SU-DHL-6 (cell line): ENCODE measurements at regions not wholly inside any gene's neighbourhood (a gene's known extent, or its start where the extent isn't known, plus 50 kb on each side); places are given as distances from the start of the nearest gene placed in this dataset.

ENCODE experiments used
- H2AFZ ChIP-seq: fragments of 200-600 bp; sonication (generic); 2 replicates; pipeline ENCODE4 v1.6.1; 2014; ENCODE audit warnings: low read depth, mild to moderate bottlenecking, moderate library complexity, mixed read lengths, antibody characterized with exemption, low read length; ENCODE audit not compliant: severe bottlenecking
- H3F3A ChIP-seq: fragments of 200-600 bp; shearing (Covaris generic); 2 replicates; pipeline ENCODE4 v1.6.0; 2016; ENCODE audit warnings: antibody characterized with exemption, mild to moderate bottlenecking; ENCODE audit not compliant: insufficient read depth
- H3K27ac ChIP-seq: fragments of 200-600 bp; sonication (generic); 2 replicates; pipeline ENCODE4 v1.5.1; 2016; ENCODE audit warnings: low read depth, mild to moderate bottlenecking, low read length, moderate library complexity, mixed read lengths
- H3K27me3 ChIP-seq: fragments of 200-600 bp; sonication (generic), shearing (Covaris generic); 2 replicates; pipeline ENCODE4 v1.6.0; 2014; ENCODE audit warnings: mild to moderate bottlenecking, low read length
- H3K36me3 ChIP-seq: fragments of 200-600 bp; sonication (generic); 2 replicates; pipeline ENCODE4 v1.6.1; 2014; ENCODE audit warnings: mild to moderate bottlenecking, low read length, mixed read lengths
- H3K4me2 ChIP-seq: fragments of 300-600, 200-600 bp; shearing (Covaris generic), sonication (generic); 2 replicates; pipeline ENCODE4 v1.6.0; 2014; ENCODE audit warnings: low read length, low read depth, mild to moderate bottlenecking; ENCODE audit not compliant: poor library complexity, severe bottlenecking
- H3K4me3 ChIP-seq: fragments of 200-600 bp; sonication (generic); 2 replicates; pipeline ENCODE4 v1.5.1; 2014; ENCODE audit warnings: antibody characterized with exemption, low read length, mild to moderate bottlenecking, mixed read lengths; ENCODE audit not compliant: insufficient read depth, poor library complexity, severe bottlenecking
- H3K79me2 ChIP-seq: fragments of 200-600 bp; sonication (generic); 2 replicates; pipeline ENCODE4 v1.6.1; 2014; ENCODE audit warnings: mild to moderate bottlenecking, low read length, moderate library complexity; ENCODE audit not compliant: insufficient read depth
- H3K9ac ChIP-seq: fragments of 200-600 bp; sonication (generic); 2 replicates; pipeline ENCODE4 v1.7.0; 2014; ENCODE audit warnings: mild to moderate bottlenecking, low read length
- H3K9me2 ChIP-seq: fragments of 200-600 bp; sonication (generic); replicated peaks from 2 replicates; pipeline ENCODE4 v1.6.1; 2014; ENCODE audit warnings: low read length; ENCODE audit not compliant: insufficient read depth
- H3K9me3 ChIP-seq: fragments of 200-600 bp; sonication (generic); 2 replicates; pipeline ENCODE4 v1.6.1; 2014; ENCODE audit warnings: low read length, mixed read lengths; ENCODE audit not compliant: insufficient read depth
- H4K20me1 ChIP-seq: fragments of 200-600 bp; sonication (generic); 2 replicates; pipeline ENCODE4 v1.6.1; 2014; ENCODE audit warnings: low read depth, mild to moderate bottlenecking, antibody characterized with exemption, low read length, moderate library complexity, mixed read lengths
- EZH2phosphoT487 ChIP-seq: fragments of 200-600 bp; sonication (generic), shearing (Covaris generic); conservative IDR thresholded peaks from 2 replicates; pipeline ENCODE4 v1.6.1; 2018; ENCODE audit warnings: mild to moderate bottlenecking, antibody characterized with exemption, low read length, moderate library complexity, mixed read lengths
- TF ChIP-seq, protein P1 (sequence below): fragments of 200-600 bp; sonication (generic); IDR thresholded peaks from one replicate; pipeline ENCODE4 v1.5.1; 2017; ENCODE audit warnings: antibody characterized with exemption, mild to moderate bottlenecking, low read length, moderate library complexity; ENCODE audit not compliant: insufficient read depth, poor library complexity, severe bottlenecking

DNA sequence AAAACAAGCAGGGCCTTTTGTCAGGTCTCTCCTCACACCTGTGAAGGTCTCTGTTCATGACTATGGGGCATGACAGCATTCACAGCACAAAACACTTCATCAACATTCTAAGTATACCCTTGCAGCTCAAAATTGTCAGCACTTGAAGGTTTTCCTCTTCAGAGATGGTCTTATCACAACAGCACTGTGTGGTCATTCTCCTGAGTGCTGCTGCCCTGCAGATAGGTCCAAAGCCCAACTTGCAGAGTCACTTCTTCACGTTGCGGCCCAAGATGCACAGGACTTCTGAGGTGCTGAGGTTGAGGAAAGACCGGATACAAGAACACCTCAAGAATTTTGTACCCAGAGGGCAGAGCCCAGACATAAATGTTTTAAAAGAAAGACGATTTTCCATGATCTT is 574.5 kb downstream of the UQCRFS1 start:
- Histone ChIP-seq H2AFZ (no peak overlapping the region), H3K9me2 (no peaks in the 10 kb centered on the region), H3K9ac (no peak overlapping the region), H3K4me3 (no peak overlapping the region), H3K36me3 (no peaks in the 10 kb centered on the region), H3K9me3 (no peaks in the 10 kb centered on the region), H3K79me2 (no peaks in the 10 kb centered on the region), H3F3A (peaks cover 2% of the 10 kb centered on the region), H4K20me1 (no peaks in the 10 kb centered on the region), H3K27ac (no peak overlapping the region), H3K4me2 (no peak overlapping the region), H3K27me3 (no peaks in the 10 kb centered on the region)
- TF ChIP-seq, protein P1, sequence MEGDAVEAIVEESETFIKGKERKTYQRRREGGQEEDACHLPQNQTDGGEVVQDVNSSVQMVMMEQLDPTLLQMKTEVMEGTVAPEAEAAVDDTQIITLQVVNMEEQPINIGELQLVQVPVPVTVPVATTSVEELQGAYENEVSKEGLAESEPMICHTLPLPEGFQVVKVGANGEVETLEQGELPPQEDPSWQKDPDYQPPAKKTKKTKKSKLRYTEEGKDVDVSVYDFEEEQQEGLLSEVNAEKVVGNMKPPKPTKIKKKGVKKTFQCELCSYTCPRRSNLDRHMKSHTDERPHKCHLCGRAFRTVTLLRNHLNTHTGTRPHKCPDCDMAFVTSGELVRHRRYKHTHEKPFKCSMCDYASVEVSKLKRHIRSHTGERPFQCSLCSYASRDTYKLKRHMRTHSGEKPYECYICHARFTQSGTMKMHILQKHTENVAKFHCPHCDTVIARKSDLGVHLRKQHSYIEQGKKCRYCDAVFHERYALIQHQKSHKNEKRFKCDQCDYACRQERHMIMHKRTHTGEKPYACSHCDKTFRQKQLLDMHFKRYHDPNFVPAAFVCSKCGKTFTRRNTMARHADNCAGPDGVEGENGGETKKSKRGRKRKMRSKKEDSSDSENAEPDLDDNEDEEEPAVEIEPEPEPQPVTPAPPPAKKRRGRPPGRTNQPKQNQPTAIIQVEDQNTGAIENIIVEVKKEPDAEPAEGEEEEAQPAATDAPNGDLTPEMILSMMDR, result no peak
- no peak for TF ChIP-seq EZH2phosphoT487

DNA sequence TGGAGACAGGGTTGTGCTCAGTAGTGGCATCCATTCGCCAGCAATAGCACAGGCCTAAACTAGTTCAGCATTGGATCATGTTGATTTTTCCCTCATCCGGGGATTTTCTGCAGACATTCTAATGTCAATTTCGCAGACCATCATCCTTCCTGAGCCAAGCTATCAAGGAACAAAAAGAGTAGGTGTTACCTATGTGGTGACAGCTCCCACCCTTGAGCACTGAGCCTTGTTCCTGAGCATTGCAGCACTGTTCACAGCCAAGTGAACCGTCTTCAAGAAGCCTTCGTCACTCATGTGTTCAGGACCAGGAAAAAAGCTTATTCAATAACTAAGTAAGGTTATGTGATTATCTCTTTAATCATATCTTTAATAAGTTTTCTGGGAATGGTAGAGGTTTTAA is 576.2 kb downstream of the UQCRFS1 start:
- TF ChIP-seq, protein P1, result no peak
- no peak for TF ChIP-seq EZH2phosphoT487
- no peaks in the 10 kb centered on the region for H3K9me3 ChIP-seq
- no peaks in the 10 kb centered on the region for H3K79me2 ChIP-seq
- H4K20me1 ChIP-seq, result no peaks in the 10 kb centered on the region
- no peak overlapping the region for H3K4me2 ChIP-seq
- H3K4me3 ChIP-seq, result no peak overlapping the region
- no peaks in the 10 kb centered on the region for H3K27me3 ChIP-seq
- no peak overlapping the region for H3K9ac ChIP-seq
- H3K36me3 ChIP-seq, result no peaks in the 10 kb centered on the region
- H3F3A ChIP-seq, result peaks cover 18% of the 10 kb centered on the region
- no peaks in the 10 kb centered on the region for H3K9me2 ChIP-seq
- H3K27ac ChIP-seq, result no peak overlapping the region
- no peak overlapping the region for H2AFZ ChIP-seq

DNA sequence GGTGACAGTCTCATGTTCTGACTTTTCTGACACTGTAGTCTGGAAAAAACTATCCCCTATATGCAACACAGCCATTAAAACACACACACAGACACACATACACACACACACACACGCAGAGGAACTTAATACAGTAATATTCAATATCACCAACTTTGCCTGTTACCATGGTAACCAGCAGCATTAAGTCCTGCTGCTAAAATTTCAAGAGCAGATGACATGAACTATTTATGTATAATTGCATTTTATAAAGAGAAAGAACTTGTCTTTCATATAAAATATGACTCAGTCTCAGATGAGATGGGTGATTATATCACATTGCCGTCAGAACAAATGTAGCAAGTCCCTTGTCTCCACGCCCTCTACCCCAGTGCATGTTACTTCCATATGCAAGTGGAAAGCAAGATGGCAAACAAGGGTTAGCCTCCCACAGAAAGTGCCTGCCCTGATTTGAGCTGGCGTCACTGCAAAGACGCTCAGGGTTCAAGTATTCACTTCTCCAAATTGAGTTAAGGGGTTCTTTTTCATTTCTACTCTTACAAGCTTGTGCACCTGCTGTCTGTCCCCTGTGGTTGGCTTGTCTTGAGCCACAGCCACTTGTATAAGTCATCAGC is 576.8 kb downstream of the UQCRFS1 start:
- no peaks in the 10 kb centered on the region for H3K9me2 ChIP-seq
- H3K36me3 ChIP-seq, result no peaks in the 10 kb centered on the region
- H3K27ac ChIP-seq, result no peak overlapping the region
- H4K20me1 ChIP-seq, result no peaks in the 10 kb centered on the region
- H2AFZ ChIP-seq, result no peak overlapping the region
- TF ChIP-seq EZH2phosphoT487, result no peak
- TF ChIP-seq, protein P1, result no peak
- H3K9me3 ChIP-seq, result no peaks in the 10 kb centered on the region
- H3K4me2 ChIP-seq, result no peak overlapping the region
- H3K9ac ChIP-seq, result no peak overlapping the region
- H3K27me3 ChIP-seq, result no peaks in the 10 kb centered on the region
- peaks cover 24% of the 10 kb centered on the region for H3F3A ChIP-seq
- H3K79me2 ChIP-seq, result no peaks in the 10 kb centered on the region; the same call in 1 of the 2 replicates
- no peak overlapping the region for H3K4me3 ChIP-seq
